Fibroblast of skin of right biceps (primary cell): ENCODE measurements at regions not wholly inside any gene's neighbourhood (a gene's known extent, or its start where the extent isn't known, plus 50 kb on each side); places are given as distances from the start of the nearest gene placed in this dataset.

Experiments used
- DNase-seq: peaks from one replicate; pipeline ENCODE4 v3.0.0-alpha.2; 2013

DNA sequence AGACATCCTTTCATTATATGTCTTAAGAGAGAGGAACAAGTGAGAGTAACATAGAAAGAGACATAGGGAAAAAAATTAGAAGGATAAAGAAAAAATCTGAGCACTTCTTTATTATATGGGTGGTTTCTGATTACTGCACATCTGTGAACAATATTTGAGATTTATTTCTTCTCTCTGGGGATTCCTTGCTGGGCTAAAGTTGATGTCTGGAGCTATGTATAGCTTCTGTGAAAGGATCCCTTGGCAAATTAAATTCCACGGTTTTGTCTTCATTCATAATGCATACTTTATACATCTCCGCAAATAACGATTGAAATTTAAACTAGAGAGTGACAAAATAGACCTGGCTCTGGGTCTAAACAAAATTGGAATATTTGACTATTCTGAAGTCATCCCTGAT, 232.2 kb upstream of the CTBP2 start:
- DNase-seq: peak; percentile 62

DNA sequence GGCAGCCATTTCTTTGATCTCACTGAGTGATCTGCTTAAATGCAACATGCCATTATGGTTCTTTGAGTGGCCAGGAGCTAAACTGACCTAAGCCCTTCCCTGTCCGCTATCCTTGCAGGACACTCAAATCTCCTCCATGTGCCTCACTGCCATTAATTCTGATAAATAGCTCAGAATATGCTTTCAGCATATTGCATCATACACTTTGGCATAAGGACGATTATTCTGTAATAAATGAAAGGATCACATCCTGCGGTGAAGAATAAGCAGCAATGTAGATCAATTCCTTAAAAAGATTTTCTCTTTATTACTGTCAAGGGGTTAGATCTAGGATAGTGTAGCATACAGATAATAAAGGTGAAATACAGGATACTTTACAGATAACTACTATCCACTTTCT, 231.8 kb upstream of the CTBP2 start:
- peak; percentile 52 for DNase-seq

DNA sequence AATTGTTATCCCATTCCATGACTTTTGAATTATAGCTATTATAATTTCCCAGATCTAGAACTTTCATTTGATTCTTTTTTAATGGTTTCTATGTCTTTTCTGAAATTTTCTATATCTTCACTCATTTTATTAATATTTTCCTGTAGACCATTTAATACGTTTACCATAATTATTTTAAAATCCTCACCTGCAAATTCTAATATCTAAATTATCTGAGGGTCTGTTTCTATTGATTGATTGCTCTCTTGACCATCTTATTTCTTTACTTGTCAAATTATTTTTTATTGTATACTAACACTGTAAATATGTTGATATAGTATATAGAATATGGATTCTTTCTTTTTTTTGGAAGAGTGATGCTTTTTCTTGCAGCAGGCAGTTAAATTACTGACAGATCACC, 229.3 kb upstream of the CTBP2 start:
- DNase-seq: no peak

DNA sequence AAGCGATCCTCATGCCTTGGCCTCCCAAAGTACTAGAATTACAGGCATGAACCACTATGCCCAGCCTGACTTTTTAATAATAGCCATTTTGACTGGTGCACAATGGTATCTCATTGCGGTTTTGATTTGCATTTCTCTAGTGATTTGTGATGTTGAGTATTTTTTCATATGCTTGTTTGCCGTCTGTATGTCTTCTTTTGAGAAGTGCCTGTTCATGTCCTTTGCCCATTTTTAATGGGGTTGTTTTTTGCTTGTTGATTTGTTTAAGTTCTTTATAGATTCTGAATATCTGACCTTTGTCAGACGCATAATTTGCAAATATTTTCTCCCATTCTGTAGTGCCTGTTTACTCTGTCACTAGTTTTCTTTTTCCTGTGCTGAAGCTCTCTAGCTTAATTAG, 219.2 kb upstream of the CTBP2 start:
- no peak for DNase-seq

DNA sequence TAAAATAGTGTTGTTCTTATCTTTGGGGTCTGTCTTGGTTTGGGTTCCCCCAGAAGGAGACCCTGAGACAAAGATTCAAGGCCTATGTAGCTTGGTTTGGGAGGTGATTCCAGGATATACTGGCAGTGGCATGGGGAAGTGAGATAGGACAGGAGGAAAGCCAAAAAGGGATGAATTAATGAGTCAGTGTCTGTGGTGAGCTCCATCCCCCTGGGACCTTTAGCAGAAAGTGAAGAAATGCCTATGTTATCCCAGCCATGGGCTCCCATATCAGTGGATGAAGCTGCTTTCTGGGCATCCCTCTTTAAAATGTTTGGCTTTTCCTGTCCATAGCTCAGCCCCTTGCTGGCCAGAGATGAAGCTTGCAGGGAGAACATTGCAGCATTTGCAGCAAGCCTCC, 217.0 kb upstream of the CTBP2 start:
- DNase-seq: peak; percentile 69

DNA sequence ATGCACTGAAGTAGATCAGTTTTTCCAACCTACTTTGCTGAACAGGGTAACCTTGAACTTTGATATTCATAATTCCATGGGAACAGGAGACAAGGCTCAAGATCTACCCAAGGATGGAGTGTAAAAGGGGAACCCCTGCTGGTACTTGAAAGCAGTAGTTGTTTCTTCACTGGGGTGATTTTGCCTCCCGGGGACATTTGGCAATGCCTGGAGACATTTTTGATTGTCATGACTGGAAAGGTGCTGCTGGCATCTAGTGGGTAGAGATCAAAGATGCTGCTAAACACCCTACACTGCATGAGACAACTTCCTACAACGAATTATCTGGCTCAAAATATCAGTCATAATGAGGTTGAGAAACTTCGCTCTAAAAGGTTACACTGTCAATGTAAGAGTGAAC, 214.8 kb upstream of the CTBP2 start:
- DNase-seq: no peak

DNA sequence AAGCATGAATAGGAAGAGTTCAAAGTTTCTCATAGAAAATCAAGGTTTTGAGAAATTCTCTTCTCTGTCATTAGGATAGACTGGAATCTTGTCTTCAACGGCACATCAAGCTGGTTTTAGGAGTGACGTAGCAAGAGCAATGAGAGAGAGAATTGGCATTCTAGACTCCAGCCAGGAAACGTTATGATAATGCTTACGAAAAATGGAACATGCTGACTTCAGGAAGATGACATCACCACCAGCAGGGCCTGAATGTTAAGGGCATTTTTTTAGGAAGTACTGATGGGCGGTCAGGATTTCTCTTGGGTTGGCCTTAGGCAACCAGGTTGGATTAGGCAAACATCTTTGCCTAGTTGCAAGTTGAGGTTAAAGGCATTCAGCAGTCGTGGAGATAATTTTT, 213.2 kb upstream of the CTBP2 start:
- no peak for DNase-seq

DNA sequence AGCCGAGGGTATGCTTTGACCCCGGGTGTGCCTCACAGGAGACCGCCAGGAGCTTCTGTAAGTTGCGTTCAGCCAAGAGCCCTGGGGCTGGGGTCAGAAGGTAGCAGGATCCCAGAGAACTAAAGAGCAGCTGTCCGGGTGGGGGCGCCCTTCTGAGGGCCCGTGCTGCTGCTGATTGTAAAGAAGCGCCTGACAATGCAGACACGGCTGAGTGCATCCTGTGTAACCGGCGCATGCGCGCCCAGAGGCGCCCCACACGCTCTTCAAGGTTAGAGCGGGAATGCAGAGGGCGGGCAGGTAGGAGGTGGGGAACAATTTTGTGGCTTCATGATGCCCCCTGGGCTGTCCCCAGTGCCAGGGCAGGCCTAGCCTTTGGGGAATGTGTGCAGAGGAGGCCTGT, 210.2 kb upstream of the CTBP2 start:
- DNase-seq: peak; percentile 7

DNA sequence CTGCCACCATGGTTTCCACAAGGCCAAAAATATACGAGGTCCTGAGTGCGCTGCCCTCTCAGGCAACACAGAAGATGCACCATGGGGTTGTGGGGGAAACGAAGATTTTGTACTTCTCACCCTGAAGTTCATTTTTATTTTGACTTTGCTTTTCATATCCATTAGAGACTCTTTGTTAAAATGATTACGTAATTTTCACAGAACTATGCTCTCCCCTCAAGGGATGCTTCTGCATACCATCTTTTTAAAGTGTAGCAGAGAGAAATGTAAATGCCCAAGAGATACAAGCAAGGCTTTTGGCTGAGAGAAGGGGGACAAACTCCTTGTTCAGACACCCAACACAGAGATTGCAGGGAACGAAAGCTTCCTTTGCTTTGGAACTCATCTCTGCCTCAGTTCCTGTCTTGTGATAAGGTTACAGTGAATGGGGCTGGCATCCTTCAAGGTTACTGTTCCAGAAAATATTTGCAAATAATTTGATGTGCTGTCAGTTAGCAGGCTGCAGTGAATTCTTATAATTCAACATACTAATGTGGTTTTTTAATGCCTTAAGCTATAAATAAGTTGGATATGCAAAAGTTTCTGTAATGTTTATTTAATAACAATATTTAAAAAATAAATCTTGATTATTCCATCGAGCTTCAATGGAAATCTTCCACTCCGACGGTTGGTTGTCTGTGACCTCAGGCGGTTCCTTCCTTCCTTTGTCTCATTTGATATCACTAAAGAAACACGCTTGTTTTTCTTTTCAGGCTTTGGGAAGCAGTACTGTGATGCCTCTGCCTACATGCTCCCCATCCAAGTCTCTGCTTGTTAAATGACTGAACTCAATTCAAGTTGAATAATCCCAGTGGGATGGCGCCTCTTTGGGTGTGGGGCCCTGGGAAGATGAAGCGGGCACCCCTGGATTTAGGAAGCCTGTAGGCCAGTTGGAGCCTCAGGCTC, 209.3 kb upstream of the CTBP2 start:
- DNase-seq: no peak

DNA sequence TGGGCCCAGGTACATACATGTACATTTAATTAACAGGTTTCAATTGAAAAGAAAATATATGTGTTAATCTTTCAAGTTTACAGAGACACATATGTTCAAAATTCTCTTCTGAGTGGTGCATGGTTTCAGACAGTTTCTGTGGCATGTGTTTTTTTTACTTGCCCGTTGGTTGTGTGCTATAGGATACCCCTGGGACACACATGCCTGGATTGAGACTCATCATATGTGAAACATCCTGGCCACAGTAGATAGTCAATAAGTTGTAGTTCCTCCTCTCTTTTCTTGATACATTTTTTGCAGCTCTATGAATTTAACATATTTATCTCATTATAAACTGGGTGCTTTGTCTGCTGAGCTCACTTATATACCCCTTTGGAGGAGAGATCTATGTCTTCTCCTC, 207.8 kb upstream of the CTBP2 start:
- peak; percentile 38 for DNase-seq

DNA sequence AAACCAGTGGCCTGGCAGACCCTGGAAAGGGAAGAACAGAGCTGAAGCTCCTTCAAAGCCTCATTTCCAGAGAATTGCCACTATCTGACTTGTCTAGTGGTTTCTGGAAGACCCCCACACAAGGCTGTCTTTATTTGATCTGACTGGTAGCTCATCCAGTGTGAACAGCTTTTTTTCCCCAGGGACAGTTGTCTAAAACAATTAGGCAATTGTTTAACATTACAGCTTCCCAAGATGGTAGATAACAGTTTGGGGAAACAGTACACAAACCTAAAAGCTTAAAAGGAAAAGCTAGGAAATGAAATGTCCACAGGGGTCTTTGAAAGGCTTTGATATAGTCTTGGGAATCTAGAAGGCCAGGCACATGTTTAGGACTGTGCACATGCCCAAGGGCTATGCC, 203.4 kb upstream of the CTBP2 start:
- DNase-seq: no peak

DNA sequence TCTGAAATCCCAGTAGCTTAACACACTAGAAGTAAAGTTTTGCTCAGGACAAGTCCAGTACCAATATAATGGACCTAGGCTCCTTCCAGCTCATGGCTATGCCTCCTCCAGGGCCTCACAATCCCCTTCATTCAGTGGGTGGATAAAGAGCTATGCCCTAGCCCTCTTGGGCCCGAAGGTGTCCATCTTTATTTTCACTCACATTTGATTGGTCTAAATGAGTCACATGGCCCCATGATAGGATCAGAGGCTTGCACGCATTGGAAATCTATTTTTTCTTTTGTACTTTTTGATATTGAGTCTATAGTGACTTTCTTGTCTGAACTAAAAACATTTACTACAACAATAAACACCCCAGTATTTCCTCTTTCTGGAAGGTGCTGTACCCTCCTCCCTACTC, 202.6 kb upstream of the CTBP2 start:
- no peak for DNase-seq

DNA sequence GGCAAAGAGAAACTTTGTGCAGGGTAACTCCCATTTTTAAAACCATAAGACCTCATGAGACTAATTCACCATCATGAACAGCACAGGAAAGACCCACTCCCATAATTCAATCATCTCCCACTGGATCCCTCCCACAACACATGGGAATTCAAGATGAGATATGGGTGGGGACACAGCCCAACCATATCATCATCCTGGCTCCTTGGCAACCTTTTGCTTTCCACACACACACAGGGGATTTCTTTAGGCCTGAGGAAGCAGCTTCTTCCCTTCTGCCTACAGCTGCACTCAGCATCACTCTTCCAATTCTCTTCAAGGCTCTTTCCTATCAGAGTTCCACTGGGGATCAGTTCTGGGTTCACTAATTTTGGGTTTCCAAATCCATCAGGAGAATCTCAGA, 199.0 kb upstream of the CTBP2 start:
- no peak for DNase-seq

DNA sequence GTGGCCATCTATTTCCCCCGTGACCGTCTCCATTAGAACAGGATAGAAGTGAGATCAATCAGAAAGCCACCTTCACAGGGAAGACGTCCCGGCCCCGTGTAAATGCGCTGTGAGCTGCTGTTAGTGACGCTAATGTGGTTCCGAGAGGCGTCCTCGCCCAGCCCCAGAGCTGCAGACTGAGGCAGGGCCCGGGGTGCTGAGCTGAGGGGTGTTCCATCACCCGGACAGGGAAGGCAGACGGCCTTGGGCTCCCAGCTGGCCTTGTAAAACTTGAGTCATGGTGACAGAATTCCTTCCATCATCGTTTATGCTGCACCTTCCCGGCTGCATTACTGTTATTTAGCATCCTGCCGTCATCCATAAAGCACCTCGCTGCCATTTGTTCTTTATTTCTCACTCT, 195.3 kb upstream of the CTBP2 start:
- DNase-seq: no peak

DNA sequence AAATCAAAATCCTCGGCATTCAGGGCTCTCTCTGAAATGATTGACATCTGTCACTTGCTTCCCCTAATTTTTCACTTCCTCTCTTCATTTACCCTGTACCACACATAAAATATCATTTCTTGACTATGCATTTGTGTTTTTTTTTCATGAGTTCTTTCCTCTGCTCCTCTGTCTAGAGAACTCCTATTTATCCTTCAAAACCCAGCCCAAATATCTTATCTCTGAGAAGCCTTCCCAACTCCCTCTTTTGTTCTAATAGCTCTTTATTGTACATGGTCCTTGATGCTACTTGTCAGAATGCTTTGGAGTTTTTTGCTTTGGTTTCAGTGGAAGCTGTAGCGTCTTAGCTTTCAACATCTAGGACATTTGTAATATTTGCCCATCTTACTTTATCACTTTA, 190.2 kb upstream of the CTBP2 start:
- DNase-seq: no peak

DNA sequence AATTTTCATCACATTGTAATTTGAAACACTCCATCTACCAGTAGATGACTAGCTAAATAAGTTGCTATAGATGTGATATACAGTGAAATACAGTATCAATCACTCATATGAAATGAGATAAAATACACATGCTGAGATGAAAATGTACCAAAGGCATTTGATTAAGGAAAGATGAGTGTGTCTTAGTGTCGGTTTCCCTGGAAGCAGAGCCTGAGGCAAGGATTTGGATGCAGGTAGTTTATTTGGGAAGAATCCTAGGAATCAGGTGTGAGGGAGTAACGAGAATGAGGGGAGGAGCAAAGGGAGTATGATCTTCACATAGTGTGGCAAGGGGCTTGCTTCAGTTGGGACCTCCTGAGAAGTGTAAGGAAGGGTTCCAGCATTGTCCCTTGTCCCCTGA, 188.2 kb upstream of the CTBP2 start:
- no peak for DNase-seq

DNA sequence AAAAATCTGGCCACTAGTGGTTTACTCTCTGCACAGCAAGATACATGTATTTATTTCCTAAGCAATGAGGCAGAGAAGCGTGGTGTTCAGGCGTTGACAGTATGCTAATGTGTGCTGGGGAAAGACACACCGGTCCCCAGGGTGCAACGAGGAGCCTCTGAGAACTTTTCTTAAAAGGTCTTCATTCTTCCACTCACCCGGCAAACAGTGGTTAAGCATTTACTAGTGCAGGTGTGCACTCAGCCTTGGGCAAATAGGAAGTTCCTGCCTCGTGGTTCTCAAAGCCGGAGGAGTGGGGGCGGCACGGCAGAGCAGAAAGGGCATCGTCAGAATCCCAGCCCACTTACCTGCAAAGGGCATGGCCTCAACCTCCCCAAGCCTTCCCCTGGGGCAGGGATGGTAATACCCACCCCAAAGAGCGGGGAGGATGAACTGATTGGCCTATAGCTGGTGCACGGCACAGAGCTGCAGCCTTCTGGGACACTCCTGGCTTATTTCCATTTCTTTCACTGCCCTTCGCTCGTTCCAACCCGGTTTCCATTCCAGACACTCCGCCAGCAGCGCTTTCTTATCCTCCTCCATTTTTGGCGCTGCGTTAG, 184.3 kb upstream of the CTBP2 start:
- DNase-seq: no peak

DNA sequence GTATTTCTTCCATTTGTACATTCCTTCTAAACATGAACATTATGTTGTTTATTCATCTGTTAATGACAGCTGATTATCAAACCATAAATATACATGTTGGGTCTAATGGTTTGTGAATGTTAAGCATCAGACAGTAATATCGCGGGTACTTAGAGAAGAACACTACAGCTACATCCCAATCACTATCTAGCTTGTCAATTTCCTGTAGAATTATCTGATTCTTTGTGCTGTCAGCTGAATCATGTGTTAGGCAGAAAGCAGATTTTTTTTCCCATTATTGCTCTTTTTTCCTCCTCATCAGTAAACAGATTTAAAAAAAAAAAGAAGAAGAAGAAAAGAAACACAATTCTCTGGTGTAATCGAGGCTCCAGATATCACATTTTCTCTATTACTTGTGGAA, 183.6 kb upstream of the CTBP2 start:
- no peak for DNase-seq

DNA sequence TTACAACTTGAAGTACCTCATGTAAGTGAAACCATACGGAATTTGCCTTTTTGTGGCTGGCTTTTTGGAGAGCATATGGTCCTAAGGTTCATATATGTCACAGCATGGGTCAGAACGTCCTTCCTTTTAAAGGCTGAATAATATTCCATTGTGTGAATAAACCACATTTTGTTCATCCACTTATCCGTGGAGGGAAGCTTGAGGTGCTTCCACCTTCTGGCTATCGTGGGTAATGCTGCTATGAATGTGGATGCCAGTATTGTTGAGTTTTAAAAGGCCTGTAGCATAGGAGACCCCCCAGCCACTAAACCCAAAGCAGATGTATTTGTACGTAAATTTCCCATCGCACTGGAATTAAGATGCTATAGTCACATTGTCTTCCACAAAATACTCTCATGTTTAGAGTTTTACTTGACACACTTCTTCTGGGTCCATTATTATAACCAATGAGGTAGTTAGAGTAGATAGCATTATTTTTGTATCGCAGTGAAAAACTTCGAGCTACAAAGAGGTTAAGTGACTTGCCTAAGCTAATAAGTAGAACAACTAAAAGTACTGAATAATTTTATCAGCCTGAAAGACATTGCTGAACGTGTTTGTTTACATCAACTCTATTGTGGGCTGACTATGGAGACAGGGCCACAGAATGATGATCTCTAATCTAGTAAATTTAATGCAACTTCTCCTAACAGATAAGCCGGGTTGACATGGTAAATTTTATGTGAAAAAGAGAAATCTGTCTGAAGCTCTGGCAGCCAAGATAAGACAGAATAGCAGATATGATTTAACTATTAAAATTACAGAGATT, 183.0 kb upstream of the CTBP2 start:
- peak; percentile 10 for DNase-seq

DNA sequence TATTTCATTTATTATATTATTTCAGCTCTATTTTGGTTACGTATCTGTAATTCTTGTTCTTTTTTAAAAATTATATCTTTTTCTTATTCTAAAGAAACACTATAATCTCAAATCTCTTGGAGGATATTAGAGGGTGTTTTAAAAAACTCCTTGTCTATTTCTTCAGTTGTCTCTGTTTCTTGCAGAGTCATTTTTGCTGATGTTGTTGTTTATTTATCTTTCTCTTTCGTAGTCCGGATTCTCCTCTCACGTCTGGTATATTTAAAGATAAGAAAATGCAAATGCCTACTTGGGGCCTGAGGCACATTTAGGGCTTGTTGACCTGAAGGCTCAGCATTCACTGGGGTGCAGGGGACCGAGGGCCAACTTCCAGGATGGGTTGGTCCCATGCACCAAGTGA, 181.2 kb upstream of the CTBP2 start:
- DNase-seq: no peak

DNA sequence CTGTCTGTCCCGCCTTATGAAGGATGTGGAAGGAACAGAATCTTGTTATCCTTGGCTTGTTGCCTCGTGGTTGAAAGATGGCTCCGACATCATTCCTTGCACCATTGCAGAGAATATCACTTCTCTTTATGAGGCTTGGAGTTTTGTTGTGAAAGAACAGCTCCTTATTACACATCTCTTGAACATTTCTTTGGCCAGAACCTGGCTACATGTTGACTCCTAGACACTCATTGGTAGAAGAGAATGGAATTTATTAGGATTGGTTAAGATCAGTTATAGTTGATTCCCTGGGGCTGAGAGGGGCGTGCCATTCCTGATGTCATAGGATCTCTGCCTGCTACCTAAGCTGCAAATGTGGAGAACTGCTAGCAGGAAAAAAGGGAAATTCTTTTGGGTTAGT, 180.5 kb upstream of the CTBP2 start:
- peak; percentile 36 for DNase-seq

DNA sequence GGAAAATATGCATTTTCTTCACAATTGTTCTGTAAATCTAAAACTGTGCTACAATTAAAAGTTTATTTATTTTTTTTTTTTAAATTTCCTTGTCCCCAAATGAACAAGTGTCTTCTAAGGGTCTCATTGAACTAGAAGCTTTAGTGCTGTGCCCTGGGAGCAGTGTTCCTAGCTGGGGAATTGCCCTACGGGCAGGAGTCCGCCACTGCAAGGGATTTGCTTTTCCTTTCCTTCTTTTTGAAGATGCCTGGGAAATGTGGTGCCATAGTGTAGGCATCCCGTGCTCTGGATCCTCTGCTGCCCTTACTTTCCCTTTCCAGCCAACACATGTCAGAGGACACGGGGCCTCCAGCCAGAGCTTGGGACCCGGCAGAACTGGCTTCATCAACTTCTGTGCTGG, 177.1 kb upstream of the CTBP2 start:
- no peak for DNase-seq

DNA sequence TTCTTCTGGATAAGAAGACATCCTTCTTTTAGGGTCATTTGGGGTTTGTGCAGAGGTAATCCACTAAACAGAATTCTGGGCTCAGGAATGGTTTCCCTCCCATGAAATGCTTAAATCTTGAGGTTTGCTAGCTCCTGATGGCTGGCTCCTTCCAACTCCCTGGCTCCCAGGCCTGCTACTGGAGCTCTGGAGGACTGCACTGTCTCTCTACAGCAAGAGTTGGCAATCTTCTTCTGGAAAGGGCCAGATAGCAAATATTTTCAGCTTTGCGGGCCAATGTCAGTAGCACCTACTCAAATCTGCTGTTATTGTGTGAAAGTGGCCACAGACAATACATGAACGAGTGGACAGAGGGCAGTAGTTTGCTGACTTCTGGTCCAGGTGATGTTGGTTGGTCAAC, 174.2 kb upstream of the CTBP2 start:
- DNase-seq: no peak

DNA sequence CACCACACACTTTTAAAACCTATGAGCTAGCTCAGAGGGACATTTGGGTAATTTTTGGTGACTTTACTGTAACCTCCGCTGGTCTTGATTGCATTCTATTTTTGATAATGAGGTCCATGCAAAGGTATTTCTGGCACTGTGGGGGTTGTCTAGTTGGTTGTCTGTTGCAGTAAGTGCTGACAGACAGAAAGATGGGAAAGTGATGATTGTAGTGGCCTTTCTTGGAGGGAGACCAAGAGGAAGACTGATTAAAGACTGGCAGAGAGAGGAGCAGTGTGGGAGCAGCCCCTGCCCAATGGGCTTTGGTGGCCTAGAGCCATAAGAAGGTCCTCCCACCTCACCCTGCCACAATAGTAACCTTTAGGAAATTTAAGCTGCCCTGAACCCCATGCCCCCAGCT, 173.4 kb upstream of the CTBP2 start:
- peak; percentile 48 for DNase-seq
